Effector memory CD8-positive, alpha-beta T cell (primary cell): ENCODE measurements at regions not wholly inside any gene's neighbourhood (a gene's known extent, or its start where the extent isn't known, plus 50 kb on each side); places are given as distances from the start of the nearest gene placed in this dataset.

Experiments used
- ATAC-seq: fragments of 150-1000 bp; cut with Tn5 transposase; replicated peaks from 2 replicates; pipeline ENCODE4 v1.10.0; 2021; ENCODE audit warnings: mild to moderate bottlenecking, moderate library complexity
- DNase-seq, 3 experiments: peaks; one replicate each; pipeline ENCODE4 v3.0.0; 2021
- H3K27ac Mint-ChIP-seq, 2 donors: one replicate each; pipeline ENCODE4 v1.8.0; 2022; ENCODE audit warnings: mild to moderate bottlenecking in 2 of 2, mixed read lengths in 2 of 2, moderate library complexity in 2 of 2
- H3K27me3 Mint-ChIP-seq, 2 donors: one replicate each; pipeline ENCODE4 v1.8.0; 2022; ENCODE audit warnings: mixed read lengths in 2 of 2
- H3K36me3 Mint-ChIP-seq: one replicate; pipeline ENCODE4 v1.8.0; 2022; ENCODE audit warnings: mild to moderate bottlenecking, moderate library complexity, mixed read lengths; ENCODE audit not compliant: insufficient read depth
- H3K4me1 Mint-ChIP-seq, 2 donors: one replicate each; pipeline ENCODE4 v1.8.0; 2022; ENCODE audit warnings: low read depth in 2 of 2, mixed read lengths in 2 of 2
- H3K4me3 Mint-ChIP-seq, 2 donors: one replicate each; pipeline ENCODE4 v1.8.0; 2022; ENCODE audit warnings: mild to moderate bottlenecking in 2 of 2, mixed read lengths in 2 of 2, moderate library complexity in 2 of 2
- H3K9me3 Mint-ChIP-seq, 2 donors: one replicate each; pipeline ENCODE4 v1.8.0; 2022; ENCODE audit warnings: mixed read lengths in 2 of 2

GRCh38 chr2:5089409-5089808 lies 602.8 kb upstream of the SOX11 start:
- Mint-ChIP-seq H3K27me3 (no peaks in the 10 kb centered on the region), H3K9me3 (peaks cover 8 to 22% of the 10 kb centered on the region in 2 donors), H3K36me3 (peaks cover 3% of the 10 kb centered on the region), H3K4me1 (no peaks in the 10 kb centered on the region), H3K27ac (no peak overlapping the region), H3K4me3 (no peak overlapping the region)
- ATAC-seq = no peak
- no peak for DNase-seq

DNA sequence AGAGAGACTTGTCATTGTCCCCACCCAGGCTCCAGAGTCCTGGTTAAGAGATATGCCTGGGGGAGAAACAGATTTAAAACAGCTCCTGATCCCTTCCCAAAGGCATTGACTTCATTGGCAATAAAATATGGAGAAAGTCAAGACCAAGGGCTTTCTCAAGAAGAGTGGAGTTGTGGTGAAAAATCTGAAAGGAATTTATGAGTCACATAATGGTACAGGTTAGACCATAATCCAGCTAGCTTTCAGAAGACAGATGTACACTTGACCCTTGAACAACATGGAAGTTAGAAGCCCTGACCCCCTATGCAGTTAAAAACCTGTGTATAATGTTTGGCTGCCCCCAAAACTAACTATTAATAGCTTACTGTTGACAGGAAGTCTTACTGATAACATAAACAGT lies 599.1 kb upstream of the SOX11 start:
- Mint-ChIP-seq H3K9me3 (peaks cover 6 to 15% of the 10 kb centered on the region in 2 donors), H3K4me1 (no peaks in the 10 kb centered on the region), H3K4me3 (no peak overlapping the region), H3K27me3 (no peaks in the 10 kb centered on the region), H3K27ac (no peak overlapping the region), H3K36me3 (no peaks in the 10 kb centered on the region)
- DNase-seq (no peak), ATAC-seq (no peak)

- H3K27me3 Mint-ChIP-seq = no peaks in the 10 kb centered on the region
- no peaks in the 10 kb centered on the region for H3K4me1 Mint-ChIP-seq
- H3K27ac Mint-ChIP-seq = no peak overlapping the region
- ATAC-seq (no peak), DNase-seq (no peak)
- peaks cover 6 to 16% of the 10 kb centered on the region in 2 donors for H3K9me3 Mint-ChIP-seq
- no peak overlapping the region for H3K4me3 Mint-ChIP-seq
- no peaks in the 10 kb centered on the region for H3K36me3 Mint-ChIP-seq
These were observed 598.7 kb upstream of the SOX11 start for GRCh38 chr2:5093518-5093917.

DNA sequence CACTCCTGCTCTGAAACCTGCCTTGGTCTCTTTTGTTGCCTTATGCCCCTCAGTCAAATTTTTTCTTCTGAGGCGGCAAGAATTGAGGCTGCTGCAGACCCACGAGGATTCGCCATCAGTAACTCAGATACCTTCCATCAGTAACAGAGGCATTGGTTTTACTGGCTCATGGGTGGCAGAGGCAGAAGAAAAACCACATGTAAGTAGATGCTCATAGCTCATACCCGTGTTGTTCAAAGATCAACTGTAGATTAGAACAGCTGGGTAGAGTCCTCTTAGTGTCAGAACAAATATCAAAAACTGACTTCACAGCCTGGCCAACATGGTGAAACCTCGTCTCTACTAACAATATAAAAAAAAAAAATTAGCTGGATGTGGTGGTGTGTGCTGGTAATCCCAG lies 598.0 kb upstream of the SOX11 start:
- ATAC-seq (no peak), DNase-seq (no peak)
- H3K4me1 Mint-ChIP-seq = no peaks in the 10 kb centered on the region
- H3K27me3 Mint-ChIP-seq = no peaks in the 10 kb centered on the region
- no peak overlapping the region for H3K27ac Mint-ChIP-seq
- no peaks in the 10 kb centered on the region for H3K36me3 Mint-ChIP-seq
- H3K9me3 Mint-ChIP-seq = peaks cover 9 to 21% of the 10 kb centered on the region in 2 donors
- H3K4me3 Mint-ChIP-seq = no peak overlapping the region

GRCh38 chr2:5098286-5098685 lies 593.9 kb upstream of the SOX11 start:
- Mint-ChIP-seq H3K4me3 (no peak overlapping the region), H3K36me3 (no peaks in the 10 kb centered on the region), H3K27ac (no peak overlapping the region), H3K4me1 (no peaks in the 10 kb centered on the region), H3K9me3 (peaks cover 10 to 14% of the 10 kb centered on the region in 2 donors), H3K27me3 (no peaks in the 10 kb centered on the region)
- DNase-seq (no peak), ATAC-seq (no peak)

GRCh38 chr2:5102823-5103222 lies 589.4 kb upstream of the SOX11 start:
- no peaks in the 10 kb centered on the region for H3K36me3 Mint-ChIP-seq
- H3K4me1 Mint-ChIP-seq = no peaks in the 10 kb centered on the region
- DNase-seq = no peak
- peaks cover 9 to 18% of the 10 kb centered on the region in 2 donors for H3K9me3 Mint-ChIP-seq
- no peaks in the 10 kb centered on the region for H3K27me3 Mint-ChIP-seq
- ATAC-seq = no peak
- H3K4me3 Mint-ChIP-seq = no peak overlapping the region
- no peak overlapping the region for H3K27ac Mint-ChIP-seq

GRCh38 chr2:5111581-5111980 lies 580.6 kb upstream of the SOX11 start:
- Mint-ChIP-seq H3K4me1 (no peaks in the 10 kb centered on the region), H3K27me3 (no peaks in the 10 kb centered on the region), H3K36me3 (no peaks in the 10 kb centered on the region), H3K4me3 (no peak overlapping the region), H3K27ac (no peak overlapping the region), H3K9me3 (peaks cover 15 to 32% of the 10 kb centered on the region in 2 donors)
- ATAC-seq (no peak), DNase-seq (no peak)

DNA sequence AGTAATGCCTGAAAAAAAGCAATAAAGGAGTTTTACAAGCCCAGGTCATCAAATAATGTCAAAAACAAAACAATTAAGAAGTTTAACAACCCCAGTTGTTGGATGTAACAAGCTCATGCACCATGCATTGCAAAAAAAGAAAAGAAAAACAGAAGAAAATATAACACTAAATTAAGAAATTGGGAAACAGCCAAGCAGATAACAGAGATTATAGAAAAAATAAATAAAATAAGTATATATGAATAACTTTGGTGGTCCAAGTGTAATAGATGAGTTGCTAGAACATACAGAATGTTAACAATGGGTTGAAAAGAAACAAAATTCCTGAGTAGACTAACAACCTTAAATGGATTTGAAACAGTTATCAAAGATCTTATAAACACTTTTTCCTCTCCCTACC lies 573.1 kb upstream of the SOX11 start:
- H3K9me3 Mint-ChIP-seq = peaks cover 17 to 24% of the 10 kb centered on the region in 2 donors
- H3K27me3 Mint-ChIP-seq = no peaks in the 10 kb centered on the region
- no peak for ATAC-seq
- H3K4me1 Mint-ChIP-seq = no peaks in the 10 kb centered on the region
- H3K4me3 Mint-ChIP-seq = no peak overlapping the region
- no peak for DNase-seq
- H3K36me3 Mint-ChIP-seq = no peaks in the 10 kb centered on the region
- no peak overlapping the region for H3K27ac Mint-ChIP-seq

GRCh38 chr2:5121121-5121520 lies 571.1 kb upstream of the SOX11 start:
- DNase-seq (no peak), ATAC-seq (no peak)
- no peaks in the 10 kb centered on the region for H3K36me3 Mint-ChIP-seq

GRCh38 chr2:5121642-5122041 lies 570.5 kb upstream of the SOX11 start:
- no peak overlapping the region for H3K4me3 Mint-ChIP-seq
- H3K27ac Mint-ChIP-seq = no peak overlapping the region
- H3K27me3 Mint-ChIP-seq = no peaks in the 10 kb centered on the region
- ATAC-seq (no peak), DNase-seq (no peak)
- no peaks in the 10 kb centered on the region for H3K4me1 Mint-ChIP-seq
- no peaks in the 10 kb centered on the region for H3K36me3 Mint-ChIP-seq
- H3K9me3 Mint-ChIP-seq = peaks cover 7 to 10% of the 10 kb centered on the region in 2 donors

More at GRCh38 chr2:5121121-5121520, 571.1 kb upstream of the SOX11 start:
- Mint-ChIP-seq H3K4me3 (no peak overlapping the region), H3K4me1 (no peaks in the 10 kb centered on the region), H3K9me3 (peaks cover 10 to 14% of the 10 kb centered on the region in 2 donors), H3K27me3 (no peaks in the 10 kb centered on the region), H3K27ac (no peak overlapping the region)

DNA sequence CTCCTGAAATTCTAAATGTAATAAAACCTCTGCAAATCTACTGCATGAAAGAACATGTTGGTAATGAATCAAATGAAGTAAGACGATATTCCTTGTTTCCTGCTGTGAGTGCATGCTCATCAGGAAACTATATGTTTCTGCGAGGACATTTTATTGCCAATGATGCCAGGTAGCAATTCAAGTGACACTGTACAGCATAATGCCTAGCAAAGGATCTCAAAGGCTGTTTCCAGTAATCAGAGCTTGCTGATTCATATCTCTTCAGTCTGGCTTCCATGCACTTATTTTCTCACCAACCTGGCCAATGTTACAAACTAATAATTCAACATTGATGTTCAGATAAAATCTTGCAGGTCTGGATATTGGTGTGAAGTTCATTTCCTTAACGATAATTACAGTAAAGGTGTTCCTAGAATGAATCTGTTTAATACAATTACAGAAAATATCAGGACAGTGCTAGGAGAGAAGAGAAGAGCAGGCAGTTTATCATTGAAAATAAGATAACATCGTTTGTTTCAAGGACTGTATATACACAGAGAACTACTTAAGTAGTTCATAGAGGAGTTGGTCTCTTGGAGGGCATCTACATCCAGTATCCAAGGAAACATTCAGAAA lies 568.5 kb upstream of the SOX11 start:
- DNase-seq (no peak), ATAC-seq (no peak)
- H3K4me3 Mint-ChIP-seq = no peak overlapping the region
- H3K9me3 Mint-ChIP-seq = peaks cover 0 to 2% of the 10 kb centered on the region in 2 donors
- H3K4me1 Mint-ChIP-seq = no peaks in the 10 kb centered on the region
- H3K36me3 Mint-ChIP-seq = no peaks in the 10 kb centered on the region
- H3K27ac Mint-ChIP-seq = no peak overlapping the region
- no peaks in the 10 kb centered on the region for H3K27me3 Mint-ChIP-seq

GRCh38 chr2:5125017-5125730 lies 567.0 kb upstream of the SOX11 start:
- peaks cover 0 to 2% of the 10 kb centered on the region in 2 donors for H3K9me3 Mint-ChIP-seq
- H3K27ac Mint-ChIP-seq = no peak overlapping the region
- no peak for ATAC-seq
- DNase-seq = no peak
- no peak overlapping the region for H3K4me3 Mint-ChIP-seq
- no peaks in the 10 kb centered on the region for H3K36me3 Mint-ChIP-seq
- H3K4me1 Mint-ChIP-seq = no peaks in the 10 kb centered on the region
- no peaks in the 10 kb centered on the region for H3K27me3 Mint-ChIP-seq

GRCh38 chr2:5132281-5132680 lies 559.9 kb upstream of the SOX11 start:
- no peak for ATAC-seq
- Mint-ChIP-seq H3K27ac (no peak overlapping the region), H3K36me3 (no peaks in the 10 kb centered on the region), H3K4me3 (no peak overlapping the region), H3K9me3 (peaks cover 8 to 19% of the 10 kb centered on the region in 2 donors), H3K27me3 (no peaks in the 10 kb centered on the region), H3K4me1 (no peaks in the 10 kb centered on the region)
- DNase-seq = no peak

DNA sequence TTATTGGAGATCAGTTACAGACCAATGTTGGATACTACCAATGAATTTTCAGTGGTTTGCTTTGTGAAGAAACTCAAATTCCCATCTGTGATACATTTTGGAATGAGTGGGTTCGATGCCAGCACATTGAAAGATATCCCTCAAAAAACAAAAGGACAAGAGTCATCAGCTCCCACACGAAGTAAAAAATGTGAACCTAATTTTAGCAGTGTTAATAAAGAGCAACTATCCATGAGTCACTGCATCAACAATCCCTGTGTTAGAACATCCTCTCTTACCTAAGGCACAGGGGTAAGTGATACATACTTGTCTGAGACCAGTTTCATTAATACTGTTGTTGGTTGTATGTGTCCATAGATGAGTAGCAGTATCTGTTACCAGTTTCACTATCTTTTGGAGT lies 551.8 kb upstream of the SOX11 start:
- DNase-seq (no peak), ATAC-seq (no peak)
- Mint-ChIP-seq H3K27ac (no peak overlapping the region), H3K9me3 (peaks cover 5 to 8% of the 10 kb centered on the region in 2 donors), H3K4me3 (no peak overlapping the region), H3K4me1 (no peaks in the 10 kb centered on the region), H3K27me3 (no peaks in the 10 kb centered on the region), H3K36me3 (no peaks in the 10 kb centered on the region)
